Breast epithelium (tissue), 4 donors: ENCODE measurements at regions not wholly inside any gene's neighbourhood (a gene's known extent, or its start where the extent isn't known, plus 50 kb on each side); places are given as distances from the start of the nearest gene placed in this dataset.

Experiments
- DNase-seq, 2 donors: peaks; one replicate each; pipeline ENCODE4 v3.0.0-alpha.2; 2019; ENCODE audit warnings: low spot score in 2 of 2
- H3K27ac ChIP-seq, 2 donors: fragments of 200-600 bp; sonication (generic) in 1 of 2; one replicate each; pipeline ENCODE4 v1.5.1; 2016 to 2019; ENCODE audit warnings: mild to moderate bottlenecking in 1 of 2
- H3K27me3 ChIP-seq, 2 donors: fragments of 200-600 bp; sonication (generic) in 1 of 2; one replicate each; pipeline versions ENCODE4 v1.5.1 to v1.6.0; 2017 to 2019; ENCODE audit warnings: control low read depth in 1 of 2, mild to moderate bottlenecking in 1 of 2
- H3K36me3 ChIP-seq: fragments of 200-600 bp; one replicate; pipeline ENCODE4 v1.5.1; 2019
- H3K4me1 ChIP-seq, 2 donors: fragments of 200-600 bp; sonication (generic); one replicate each; pipeline ENCODE4 v1.5.1; 2016 to 2019; ENCODE audit warnings: control low read depth in 1 of 2
- H3K4me3 ChIP-seq, 3 donors: fragments of 200-600 bp; sonication (generic); 1 replicate in 2 of 3; 2 replicates in 1 of 3; pipeline ENCODE4 v1.5.1; 2016 to 2019; ENCODE audit warnings: mild to moderate bottlenecking in 3 of 3, moderate library complexity in 2 of 3
- H3K9me3 ChIP-seq, 2 donors: fragments of 200-600 bp; sonication (generic) in 1 of 2; one replicate each; pipeline ENCODE4 v1.5.1; 2016 to 2019; ENCODE audit warnings: control low read depth in 1 of 2
- POLR2A ChIP-seq: fragments of 450-650 bp; IDR thresholded peaks from one replicate; pipeline ENCODE4 v1.6.1; 2016; ENCODE audit warnings: antibody characterized with exemption, mild to moderate bottlenecking, moderate library complexity
- POLR2AphosphoS5 ChIP-seq, 3 donors: sonication (generic); formaldehyde crosslinking; IDR thresholded peaks; one replicate each; pipeline ENCODE4 v1.6.1; 2017; ENCODE audit warnings: antibody characterized with exemption in 3 of 3
- intact Hi-C: fragments of 100-400 bp; cut with DNase I; formaldehyde crosslinking; loops from one replicate; pipeline ENCODE4 v1.15.1; 2023; ENCODE audit warnings: low total_unique reads
- TF ChIP-seq, protein P1 (sequence below), 3 donors: fragments of 450-650 bp; IDR thresholded peaks; one replicate each; pipeline ENCODE4 v1.5.1; 2016 to 2017; ENCODE audit warnings: antibody characterized with exemption in 3 of 3, mild to moderate bottlenecking in 3 of 3, moderate library complexity in 3 of 3

DNA sequence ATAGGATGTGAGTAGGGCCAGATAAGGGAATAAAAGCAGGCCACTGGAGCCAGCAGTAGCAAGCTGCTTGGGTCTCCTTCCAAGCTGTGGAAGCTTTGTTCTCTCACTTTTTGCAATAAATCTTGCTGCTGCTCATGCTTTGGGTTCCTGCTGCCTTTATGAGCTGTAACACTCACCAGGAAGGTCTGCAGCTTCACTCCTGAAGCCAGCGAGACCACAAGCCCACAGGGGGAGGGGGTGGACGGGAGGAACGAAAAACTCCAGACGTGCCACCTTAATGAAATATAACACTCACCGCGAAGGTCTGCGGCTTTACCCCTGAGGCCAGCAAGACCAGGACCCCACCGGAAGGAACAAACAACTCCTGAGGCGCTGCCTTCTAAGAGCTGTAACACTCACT, 1324.4 kb upstream of the EYS start:
- H3K4me3 ChIP-seq, result no peak overlapping the region
- TF ChIP-seq, protein P1, sequence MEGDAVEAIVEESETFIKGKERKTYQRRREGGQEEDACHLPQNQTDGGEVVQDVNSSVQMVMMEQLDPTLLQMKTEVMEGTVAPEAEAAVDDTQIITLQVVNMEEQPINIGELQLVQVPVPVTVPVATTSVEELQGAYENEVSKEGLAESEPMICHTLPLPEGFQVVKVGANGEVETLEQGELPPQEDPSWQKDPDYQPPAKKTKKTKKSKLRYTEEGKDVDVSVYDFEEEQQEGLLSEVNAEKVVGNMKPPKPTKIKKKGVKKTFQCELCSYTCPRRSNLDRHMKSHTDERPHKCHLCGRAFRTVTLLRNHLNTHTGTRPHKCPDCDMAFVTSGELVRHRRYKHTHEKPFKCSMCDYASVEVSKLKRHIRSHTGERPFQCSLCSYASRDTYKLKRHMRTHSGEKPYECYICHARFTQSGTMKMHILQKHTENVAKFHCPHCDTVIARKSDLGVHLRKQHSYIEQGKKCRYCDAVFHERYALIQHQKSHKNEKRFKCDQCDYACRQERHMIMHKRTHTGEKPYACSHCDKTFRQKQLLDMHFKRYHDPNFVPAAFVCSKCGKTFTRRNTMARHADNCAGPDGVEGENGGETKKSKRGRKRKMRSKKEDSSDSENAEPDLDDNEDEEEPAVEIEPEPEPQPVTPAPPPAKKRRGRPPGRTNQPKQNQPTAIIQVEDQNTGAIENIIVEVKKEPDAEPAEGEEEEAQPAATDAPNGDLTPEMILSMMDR (IDR thresholded peaks at IDR 0.05), result no peak
- no peak for TF ChIP-seq POLR2AphosphoS5 (IDR thresholded peaks at IDR 0.05)
- TF ChIP-seq POLR2A, result no peak

DNA sequence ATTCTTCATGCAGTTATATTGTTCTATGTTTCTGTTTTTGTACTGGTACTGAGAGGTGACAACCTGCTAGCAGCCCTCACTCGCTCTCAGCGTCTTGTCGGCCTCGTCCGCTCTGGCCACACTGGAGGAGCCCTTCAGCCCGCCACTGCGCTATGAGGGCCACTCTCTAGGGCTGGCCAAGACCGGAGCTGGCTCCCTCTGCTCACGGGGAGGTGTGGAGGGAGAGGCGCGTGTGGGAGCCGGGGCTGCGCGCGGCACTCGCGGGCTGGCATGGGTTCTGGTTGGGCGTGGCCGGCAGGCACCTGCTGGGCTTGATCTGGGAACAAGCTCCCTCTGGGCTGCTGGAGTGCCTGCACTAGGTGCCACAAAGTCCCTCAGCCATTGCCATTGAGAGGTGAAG, 1323.8 kb upstream of the EYS start:
- no peaks in the 10 kb centered on the region for H3K9me3 ChIP-seq
- DNase-seq, result no peak
- no peaks in the 10 kb centered on the region for H3K4me1 ChIP-seq
- intact Hi-C loops, result no loop called here
- TF ChIP-seq POLR2AphosphoS5 (IDR thresholded peaks at IDR 0.05) (no peak), POLR2A (no peak)
- TF ChIP-seq, protein P1 (IDR thresholded peaks at IDR 0.05), result no peak
- no peak overlapping the region for H3K4me3 ChIP-seq
- H3K27me3 ChIP-seq, result no peaks in the 10 kb centered on the region
- peaks cover 6% of the 10 kb centered on the region for H3K36me3 ChIP-seq
- H3K27ac ChIP-seq, result no peak overlapping the region

More for the DNA sequence above, 1324.4 kb upstream of the EYS start:
- no peaks in the 10 kb centered on the region for H3K4me1 ChIP-seq
- intact Hi-C loops, result no loop called here
- DNase-seq, result no peak
- H3K27ac ChIP-seq, result no peak overlapping the region
- H3K36me3 ChIP-seq, result peaks cover 6% of the 10 kb centered on the region
- H3K27me3 ChIP-seq, result no peaks in the 10 kb centered on the region
- no peaks in the 10 kb centered on the region for H3K9me3 ChIP-seq

DNA sequence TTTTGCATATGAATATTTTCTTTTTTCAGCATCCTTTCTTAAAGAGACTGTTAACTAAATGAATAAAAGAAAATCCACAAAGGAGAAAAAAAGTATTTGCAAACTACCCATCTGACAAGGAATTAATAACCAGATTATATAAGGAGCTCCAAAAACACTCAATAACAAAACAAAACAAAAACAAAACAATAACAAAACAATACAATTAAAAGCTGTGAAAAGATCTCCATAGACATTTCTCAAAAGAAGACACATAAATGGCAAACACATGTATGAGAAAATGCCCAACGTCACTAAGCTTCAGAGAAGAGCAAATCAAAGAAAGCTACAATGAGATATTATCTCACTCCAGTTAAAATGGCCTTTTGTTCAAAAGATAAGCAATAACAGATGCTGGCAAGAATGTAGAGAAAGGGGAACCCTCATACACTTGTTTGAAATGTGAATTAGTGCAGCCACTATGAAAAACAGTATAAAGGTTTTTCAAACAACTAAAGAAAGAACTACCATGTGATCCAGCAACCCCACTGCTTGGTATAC, 1310.0 kb upstream of the EYS start:
- intact Hi-C loops, result no loop called here
- H3K36me3 ChIP-seq, result no peaks in the 10 kb centered on the region
- H3K4me3 ChIP-seq, result no peak overlapping the region
- no peak overlapping the region for H3K27ac ChIP-seq
- no peaks in the 10 kb centered on the region for H3K9me3 ChIP-seq
- H3K4me1 ChIP-seq, result no peaks in the 10 kb centered on the region
- no peaks in the 10 kb centered on the region for H3K27me3 ChIP-seq
- no peak for DNase-seq
- TF ChIP-seq POLR2AphosphoS5 (IDR thresholded peaks at IDR 0.05) (no peak), POLR2A (no peak)
- TF ChIP-seq, protein P1 (IDR thresholded peaks at IDR 0.05), result no peak

DNA sequence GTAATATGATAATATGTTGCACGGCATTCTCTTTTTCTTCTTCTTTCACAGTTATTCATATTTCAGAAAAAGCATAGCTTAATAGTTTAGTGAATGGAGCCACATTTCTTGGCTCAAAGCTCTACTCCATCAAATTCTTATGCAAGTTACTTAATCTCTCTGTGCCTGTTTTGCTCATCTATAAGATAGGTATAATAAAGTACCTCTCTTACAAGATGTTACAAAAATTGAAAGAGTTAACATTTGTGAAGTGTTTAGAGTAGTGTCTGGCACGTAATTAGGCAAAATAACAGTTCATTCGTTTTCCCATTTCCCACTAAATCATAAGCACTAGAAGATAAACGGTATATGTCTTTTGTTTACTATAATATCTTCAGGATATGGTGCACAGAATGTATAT, 1304.4 kb upstream of the EYS start:
- H3K27me3 ChIP-seq, result no peaks in the 10 kb centered on the region
- H3K36me3 ChIP-seq, result no peaks in the 10 kb centered on the region
- no peak overlapping the region for H3K27ac ChIP-seq
- TF ChIP-seq, protein P1 (IDR thresholded peaks at IDR 0.05), result no peak
- TF ChIP-seq POLR2AphosphoS5 (IDR thresholded peaks at IDR 0.05) (no peak), POLR2A (no peak)
- no peak overlapping the region for H3K4me3 ChIP-seq
- no peaks in the 10 kb centered on the region for H3K9me3 ChIP-seq
- no peaks in the 10 kb centered on the region for H3K4me1 ChIP-seq
- DNase-seq, result no peak
- intact Hi-C loops, result no loop called here

DNA sequence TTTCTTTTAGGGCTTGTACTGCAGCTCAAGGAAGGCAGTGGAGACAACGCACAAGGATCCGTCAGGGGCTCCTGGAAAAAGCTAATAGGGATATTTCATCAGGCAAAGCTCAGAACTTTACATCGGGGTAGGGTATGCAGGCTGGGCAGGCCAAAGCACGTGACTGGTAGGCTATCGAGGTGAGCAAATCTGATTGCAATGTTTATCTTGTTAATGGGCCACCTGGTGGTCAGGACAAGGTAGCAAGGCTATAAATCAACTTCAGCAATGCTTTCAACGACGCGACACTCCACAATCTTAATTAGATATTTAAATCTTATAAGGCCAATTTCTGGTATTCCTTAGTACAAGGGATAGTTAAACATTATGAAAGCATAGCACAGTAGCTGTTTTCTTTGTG, 1302.8 kb upstream of the EYS start:
- intact Hi-C loops, result no loop called here
- TF ChIP-seq POLR2A, result no peak
- TF ChIP-seq, protein P1 (IDR thresholded peaks at IDR 0.05), result no peak
- TF ChIP-seq POLR2AphosphoS5 (IDR thresholded peaks at IDR 0.05), result no peak
- Histone ChIP-seq H3K27ac (no peak overlapping the region), H3K9me3 (no peaks in the 10 kb centered on the region), H3K4me3 (no peak overlapping the region), H3K36me3 (no peaks in the 10 kb centered on the region), H3K27me3 (no peaks in the 10 kb centered on the region), H3K4me1 (no peaks in the 10 kb centered on the region)
- no peak for DNase-seq
